BJ (cell line): ENCODE measurements at regions not wholly inside any gene's neighbourhood (a gene's known extent, or its start where the extent isn't known, plus 50 kb on each side); places are given as distances from the start of the nearest gene placed in this dataset.

Experiments
- CTCF ChIA-PET: fragments of 350-600 bp; formaldehyde crosslinking; extraction: SDS; loops from one replicate; lab custom pipeline; 2021; ENCODE audit warnings: antibody characterized with exemption, inconsistent platforms; lab: Yijun Ruan, JAX
- POLR2A ChIA-PET: fragments of 300-600 bp; sonication (Branson Sonifier 250); formaldehyde crosslinking; extraction: SDS; loops from one replicate; lab custom pipeline; 2021; ENCODE audit warnings: antibody characterized with exemption; lab: Charles Lee
- DNase-seq: peaks from one replicate; pipeline ENCODE4 v3.0.0-alpha.2; 2011; ENCODE audit warnings: low read depth
- H3K27me3 ChIP-seq: 2 replicates; pipeline ENCODE4 v1.6.0; 2011; ENCODE audit warnings: low read length; ENCODE audit not compliant: control insufficient read depth, insufficient read depth
- H3K36me3 ChIP-seq: 2 replicates; pipeline ENCODE4 v1.5.1; 2011; ENCODE audit warnings: low read length; ENCODE audit not compliant: control insufficient read depth, insufficient read depth
- H3K4me3 ChIP-seq: 2 replicates; pipeline ENCODE4 v1.5.1; 2011; ENCODE audit warnings: low read depth, mild to moderate bottlenecking, control low read depth, low read length
- CTCF ChIP-seq: IDR thresholded peaks from 2 replicates; pipeline ENCODE4 v1.5.1; 2011; ENCODE audit warnings: low read depth, mild to moderate bottlenecking, control low read depth, inconsistent platforms, low read length, moderate library complexity; ENCODE audit not compliant: insufficient read depth

GRCh38 chr10:31687663-31688482 is 240.8 kb downstream of the ARHGAP12 start:
- ChIA-PET POLR2A (interaction anchor here (0.6 kb wide), 1 partner anchor 657 kb away, joined by 5 read pairs; no protein-coding TSS in a partner anchor), CTCF (no interaction called here)
- TF ChIP-seq CTCF: no peak
- no peak for DNase-seq
- H3K36me3 ChIP-seq: no peaks in the 10 kb centered on the region
- H3K27me3 ChIP-seq: no peaks in the 10 kb centered on the region
- H3K4me3 ChIP-seq: no peak overlapping the region

GRCh38 chr10:31686599-31686998 is 242.0 kb downstream of the ARHGAP12 start:
- no peak for DNase-seq
- no peak for TF ChIP-seq CTCF
- no peaks in the 10 kb centered on the region for H3K27me3 ChIP-seq
- H3K36me3 ChIP-seq: no peaks in the 10 kb centered on the region
- ChIA-PET POLR2A (no interaction called here), CTCF (interaction anchor here (1.0 kb wide), 1 partner anchor 13 kb away, joined by 3 read pairs; no protein-coding TSS in a partner anchor)
- H3K4me3 ChIP-seq: no peak overlapping the region

GRCh38 chr10:31683682-31684081 is 244.9 kb downstream of the ARHGAP12 start:
- ChIA-PET CTCF (no interaction called here), POLR2A (no interaction called here)
- no peaks in the 10 kb centered on the region for H3K36me3 ChIP-seq
- TF ChIP-seq CTCF: no peak
- H3K27me3 ChIP-seq: no peaks in the 10 kb centered on the region
- H3K4me3 ChIP-seq: no peak overlapping the region
- DNase-seq: no peak

GRCh38 chr10:31679936-31680335 is 248.7 kb downstream of the ARHGAP12 start:
- Histone ChIP-seq H3K27me3 (no peaks in the 10 kb centered on the region), H3K36me3 (no peaks in the 10 kb centered on the region), H3K4me3 (no peak overlapping the region)
- no peak for DNase-seq
- no peak for TF ChIP-seq CTCF
- ChIA-PET POLR2A (no interaction called here), CTCF (no interaction called here)

GRCh38 chr10:31678575-31679516 is 249.8 kb downstream of the ARHGAP12 start:
- POLR2A ChIA-PET: no interaction called here
- DNase-seq: no peak
- no peaks in the 10 kb centered on the region for H3K36me3 ChIP-seq
- H3K4me3 ChIP-seq: no peak overlapping the region
- CTCF ChIA-PET: no interaction called here
- TF ChIP-seq CTCF: no peak
- no peaks in the 10 kb centered on the region for H3K27me3 ChIP-seq
